ENCODE measurements at regions not wholly inside any gene's neighbourhood (a gene's known extent, or its start where the extent isn't known, plus 50 kb on each side); places are given as distances from the start of the nearest gene placed in this dataset.

DNA sequence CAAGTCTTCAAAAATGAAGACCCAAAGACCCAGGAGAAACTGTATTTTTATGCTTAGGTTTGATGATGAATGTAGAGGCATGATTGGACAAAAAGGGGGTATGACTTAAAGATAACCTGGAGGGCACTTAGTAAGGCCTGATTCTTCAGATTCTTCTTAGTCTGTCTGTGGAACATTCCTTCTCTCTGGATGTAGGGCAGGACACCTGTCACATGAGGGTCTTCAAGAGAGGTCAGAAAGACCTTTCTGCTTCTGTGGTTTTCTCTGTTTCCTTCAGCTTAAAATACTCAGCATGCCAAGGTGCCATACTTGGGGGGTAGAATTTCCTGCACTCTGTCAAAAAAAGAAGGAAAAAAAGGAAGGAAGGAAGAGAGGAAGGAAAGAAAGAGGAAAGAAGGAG, 78.1 kb downstream of the BLID start:
- TF ChIP-seq, protein P1, sequence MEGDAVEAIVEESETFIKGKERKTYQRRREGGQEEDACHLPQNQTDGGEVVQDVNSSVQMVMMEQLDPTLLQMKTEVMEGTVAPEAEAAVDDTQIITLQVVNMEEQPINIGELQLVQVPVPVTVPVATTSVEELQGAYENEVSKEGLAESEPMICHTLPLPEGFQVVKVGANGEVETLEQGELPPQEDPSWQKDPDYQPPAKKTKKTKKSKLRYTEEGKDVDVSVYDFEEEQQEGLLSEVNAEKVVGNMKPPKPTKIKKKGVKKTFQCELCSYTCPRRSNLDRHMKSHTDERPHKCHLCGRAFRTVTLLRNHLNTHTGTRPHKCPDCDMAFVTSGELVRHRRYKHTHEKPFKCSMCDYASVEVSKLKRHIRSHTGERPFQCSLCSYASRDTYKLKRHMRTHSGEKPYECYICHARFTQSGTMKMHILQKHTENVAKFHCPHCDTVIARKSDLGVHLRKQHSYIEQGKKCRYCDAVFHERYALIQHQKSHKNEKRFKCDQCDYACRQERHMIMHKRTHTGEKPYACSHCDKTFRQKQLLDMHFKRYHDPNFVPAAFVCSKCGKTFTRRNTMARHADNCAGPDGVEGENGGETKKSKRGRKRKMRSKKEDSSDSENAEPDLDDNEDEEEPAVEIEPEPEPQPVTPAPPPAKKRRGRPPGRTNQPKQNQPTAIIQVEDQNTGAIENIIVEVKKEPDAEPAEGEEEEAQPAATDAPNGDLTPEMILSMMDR (IDR thresholded peaks at IDR 0.05 in 2 of 3, conservative IDR thresholded peaks at IDR 0.05 in 1 of 3; ENCODE audit: borderline replicate concordance in 1 of 3, insufficient read depth in 1 of 3, low read depth in 2 of 3, low read length in 2 of 3), result no peak
- TF ChIP-seq, protein P2, sequence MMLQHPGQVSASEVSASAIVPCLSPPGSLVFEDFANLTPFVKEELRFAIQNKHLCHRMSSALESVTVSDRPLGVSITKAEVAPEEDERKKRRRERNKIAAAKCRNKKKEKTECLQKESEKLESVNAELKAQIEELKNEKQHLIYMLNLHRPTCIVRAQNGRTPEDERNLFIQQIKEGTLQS (IDR thresholded peaks at IDR 0.05), result no peak

Measured in HCT116 (cell line).